ENCODE measurements at regions not wholly inside any gene's neighbourhood (a gene's known extent, or its start where the extent isn't known, plus 50 kb on each side); places are given as distances from the start of the nearest gene placed in this dataset.
A peak's percentile ranks its signal among the peaks of the same experiment; 100 is the strongest.

DNA sequence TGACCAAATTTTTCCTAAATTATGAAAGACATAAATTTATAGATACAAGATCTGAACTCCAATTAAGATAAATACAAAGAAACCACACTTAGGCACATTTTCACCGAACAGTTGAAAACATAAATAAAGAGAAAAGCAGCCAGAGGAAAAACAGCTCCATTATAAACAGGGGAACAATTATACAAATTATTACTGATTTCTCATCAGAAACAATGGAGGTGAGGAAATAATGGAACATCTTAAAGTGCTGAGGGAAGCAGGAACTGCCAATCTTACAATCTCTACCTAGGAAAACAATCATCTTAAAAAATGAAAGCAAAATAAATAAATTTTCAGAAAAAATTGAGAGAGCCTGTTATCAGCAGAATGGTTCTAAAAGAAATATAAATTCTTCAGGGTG lies 234.4 kb upstream of the PMFBP1 start:
- H3K4me1 Mint-ChIP-seq: no peaks in the 10 kb centered on the region
- TF ChIP-seq, protein P1, sequence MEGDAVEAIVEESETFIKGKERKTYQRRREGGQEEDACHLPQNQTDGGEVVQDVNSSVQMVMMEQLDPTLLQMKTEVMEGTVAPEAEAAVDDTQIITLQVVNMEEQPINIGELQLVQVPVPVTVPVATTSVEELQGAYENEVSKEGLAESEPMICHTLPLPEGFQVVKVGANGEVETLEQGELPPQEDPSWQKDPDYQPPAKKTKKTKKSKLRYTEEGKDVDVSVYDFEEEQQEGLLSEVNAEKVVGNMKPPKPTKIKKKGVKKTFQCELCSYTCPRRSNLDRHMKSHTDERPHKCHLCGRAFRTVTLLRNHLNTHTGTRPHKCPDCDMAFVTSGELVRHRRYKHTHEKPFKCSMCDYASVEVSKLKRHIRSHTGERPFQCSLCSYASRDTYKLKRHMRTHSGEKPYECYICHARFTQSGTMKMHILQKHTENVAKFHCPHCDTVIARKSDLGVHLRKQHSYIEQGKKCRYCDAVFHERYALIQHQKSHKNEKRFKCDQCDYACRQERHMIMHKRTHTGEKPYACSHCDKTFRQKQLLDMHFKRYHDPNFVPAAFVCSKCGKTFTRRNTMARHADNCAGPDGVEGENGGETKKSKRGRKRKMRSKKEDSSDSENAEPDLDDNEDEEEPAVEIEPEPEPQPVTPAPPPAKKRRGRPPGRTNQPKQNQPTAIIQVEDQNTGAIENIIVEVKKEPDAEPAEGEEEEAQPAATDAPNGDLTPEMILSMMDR (IDR thresholded peaks at IDR 0.05; ENCODE audit: unreplicated experiment in 3 of 3): no peak
- no peaks in the 10 kb centered on the region for H3K27me3 Mint-ChIP-seq (ENCODE audit: low read depth)
- peaks cover 19% of the 10 kb centered on the region for H3K9me3 Mint-ChIP-seq
- H3K36me3 Mint-ChIP-seq (ENCODE audit: low read depth): peaks cover 15% of the 10 kb centered on the region
- H3K4me3 Mint-ChIP-seq: no peak overlapping the region
- no peak overlapping the region for H3K27ac Mint-ChIP-seq

DNA sequence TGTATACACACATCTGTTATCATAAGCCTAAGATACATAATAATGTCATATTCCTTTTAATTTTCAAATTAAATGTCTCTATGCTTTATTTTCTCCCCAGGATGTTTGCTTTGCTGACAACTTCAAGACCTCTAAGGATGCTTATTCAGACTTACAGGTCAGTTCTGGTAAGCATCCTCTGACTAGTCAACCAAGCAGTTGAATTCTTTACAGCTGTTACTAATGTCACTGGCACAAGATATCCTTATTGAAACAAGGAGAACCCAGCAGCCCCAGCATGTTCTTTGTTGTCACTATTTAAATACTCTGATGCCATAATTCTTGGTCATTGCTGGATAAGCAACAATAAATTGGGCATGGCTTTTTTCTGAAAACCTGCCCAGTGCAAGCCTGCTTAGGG lies 232.3 kb upstream of the PMFBP1 start:
- Mint-ChIP-seq H3K36me3 (ENCODE audit: low read depth) (peaks cover 15% of the 10 kb centered on the region), H3K27me3 (ENCODE audit: low read depth) (no peaks in the 10 kb centered on the region), H3K4me1 (no peaks in the 10 kb centered on the region), H3K9me3 (peaks cover 19% of the 10 kb centered on the region), H3K4me3 (no peak overlapping the region), H3K27ac (no peak overlapping the region)
- TF ChIP-seq, protein P1 (IDR thresholded peaks at IDR 0.05; ENCODE audit: unreplicated experiment in 3 of 3): no peak

DNA sequence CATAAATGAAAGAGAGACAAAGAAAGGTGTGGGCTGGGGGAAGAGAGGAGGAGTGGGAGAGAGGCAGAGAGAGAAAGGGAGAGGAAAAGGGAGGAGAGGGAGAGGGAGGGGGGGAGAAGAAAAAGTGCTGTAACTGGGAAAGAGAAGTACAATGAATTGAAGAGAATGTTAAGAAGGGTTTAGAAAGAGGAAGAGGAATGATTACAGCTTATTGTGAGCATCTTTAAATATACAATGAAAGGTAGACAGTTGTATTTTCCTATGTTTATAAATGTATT lies 229.1 kb upstream of the PMFBP1 start:
- H3K4me3 Mint-ChIP-seq: no peak overlapping the region
- H3K4me1 Mint-ChIP-seq: no peaks in the 10 kb centered on the region
- H3K27me3 Mint-ChIP-seq (ENCODE audit: low read depth): no peaks in the 10 kb centered on the region
- TF ChIP-seq, protein P1 (IDR thresholded peaks at IDR 0.05; ENCODE audit: unreplicated experiment in 3 of 3): no peak
- no peak overlapping the region for H3K27ac Mint-ChIP-seq
- H3K36me3 Mint-ChIP-seq (ENCODE audit: low read depth): peaks cover 15% of the 10 kb centered on the region
- H3K9me3 Mint-ChIP-seq: peaks cover 14% of the 10 kb centered on the region

DNA sequence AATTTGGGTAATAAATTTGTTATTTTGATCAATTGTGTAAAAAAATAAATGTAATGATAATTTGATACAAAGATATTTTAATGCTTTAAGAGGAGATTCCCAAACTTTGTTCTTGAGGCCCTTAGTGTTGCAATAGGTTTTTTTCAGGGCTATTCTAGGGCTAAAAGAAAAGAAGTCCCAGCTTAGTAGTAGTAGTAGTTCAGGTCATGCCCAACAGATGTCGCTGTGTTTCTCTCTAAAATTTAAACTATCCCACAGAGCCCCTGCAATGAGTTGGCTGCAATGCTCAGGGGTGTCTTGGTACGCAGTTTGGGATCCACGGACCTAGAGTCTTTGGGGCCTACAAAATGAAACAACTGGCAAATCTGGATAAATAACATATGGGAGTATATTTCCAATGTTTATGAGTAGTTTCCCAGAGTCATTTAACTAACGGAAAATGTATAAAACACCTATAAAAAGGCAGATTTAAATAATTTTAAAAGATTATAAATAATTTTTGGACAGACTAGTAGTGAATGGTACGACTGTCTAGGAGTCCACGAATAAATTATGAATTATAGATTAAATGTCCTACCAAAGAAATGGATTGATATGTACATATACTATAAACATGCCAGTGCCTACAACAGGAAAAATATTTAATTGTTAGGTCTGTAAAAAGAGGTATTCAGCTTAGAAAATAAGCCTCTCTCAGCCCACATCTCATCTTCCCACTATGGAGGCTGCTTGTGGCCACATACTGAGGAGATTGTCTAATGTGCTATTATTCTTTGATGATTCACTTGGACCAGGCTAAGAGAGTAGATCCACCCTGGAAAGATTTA lies 228.5 kb upstream of the PMFBP1 start:
- Mint-ChIP-seq H3K4me1 (no peaks in the 10 kb centered on the region), H3K4me3 (no peak overlapping the region)
- TF ChIP-seq, protein P1 (IDR thresholded peaks at IDR 0.05; ENCODE audit: unreplicated experiment in 3 of 3): peak; percentile 63 to 74 (median 72)

DNA sequence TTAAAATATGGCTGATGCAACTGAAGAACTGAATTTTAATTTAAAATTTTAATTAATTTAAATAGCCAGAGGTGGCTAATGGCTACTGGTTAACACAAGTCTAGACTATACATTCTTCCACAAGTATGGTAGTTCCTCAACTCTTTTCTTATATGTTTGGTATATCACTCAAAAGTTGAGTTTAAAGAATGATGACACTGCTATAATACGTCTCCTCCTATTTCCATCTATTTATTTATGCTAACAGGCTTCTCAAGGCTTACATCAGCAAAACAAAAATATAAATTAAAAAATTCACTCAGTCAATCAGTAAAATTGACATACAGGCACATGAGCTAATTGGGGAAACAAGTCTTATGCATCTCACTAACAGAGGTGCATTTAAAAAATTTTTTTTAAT lies 227.9 kb upstream of the PMFBP1 start:
- TF ChIP-seq, protein P1 (IDR thresholded peaks at IDR 0.05; ENCODE audit: unreplicated experiment in 3 of 3): no peak

More for the DNA sequence above, 228.5 kb upstream of the PMFBP1 start:
- peaks cover 11% of the 10 kb centered on the region for H3K36me3 Mint-ChIP-seq (ENCODE audit: low read depth)
- H3K27ac Mint-ChIP-seq: peak overlapping the region in 2 of 3 experiments; percentile 53 to 56
- no peaks in the 10 kb centered on the region for H3K27me3 Mint-ChIP-seq (ENCODE audit: low read depth)
- H3K9me3 Mint-ChIP-seq: peaks cover 9% of the 10 kb centered on the region

DNA sequence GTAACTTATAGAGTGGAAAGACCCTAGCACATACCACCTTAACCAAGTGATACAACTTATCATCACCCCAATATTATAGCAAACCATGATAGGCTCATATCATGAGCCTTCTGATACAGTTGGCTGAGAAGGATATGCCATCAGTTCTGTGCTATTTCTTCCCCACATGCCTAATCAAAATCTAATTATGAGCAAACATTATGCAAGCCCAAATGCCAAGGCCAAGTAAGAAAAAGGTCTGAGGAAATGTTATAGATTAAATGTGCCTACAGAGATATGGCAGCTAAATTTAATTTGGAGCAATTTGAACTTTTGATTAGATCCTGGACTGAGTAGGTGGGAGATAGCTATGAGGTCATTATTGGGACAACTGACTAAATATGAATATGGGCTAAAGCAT lies 225.9 kb upstream of the PMFBP1 start:
- peaks cover 15% of the 10 kb centered on the region for H3K9me3 Mint-ChIP-seq
- no peak overlapping the region for H3K27ac Mint-ChIP-seq
- TF ChIP-seq, protein P1 (IDR thresholded peaks at IDR 0.05; ENCODE audit: unreplicated experiment in 3 of 3): no peak
- H3K27me3 Mint-ChIP-seq (ENCODE audit: low read depth): no peaks in the 10 kb centered on the region
- no peaks in the 10 kb centered on the region for H3K4me1 Mint-ChIP-seq
- H3K4me3 Mint-ChIP-seq: no peak overlapping the region
- H3K36me3 Mint-ChIP-seq (ENCODE audit: low read depth): peaks cover 14% of the 10 kb centered on the region

More for the DNA sequence above, 227.9 kb upstream of the PMFBP1 start:
- H3K27me3 Mint-ChIP-seq (ENCODE audit: low read depth): no peaks in the 10 kb centered on the region
- peaks cover 10% of the 10 kb centered on the region for H3K36me3 Mint-ChIP-seq (ENCODE audit: low read depth)
- no peak overlapping the region for H3K4me3 Mint-ChIP-seq
- peaks cover 8% of the 10 kb centered on the region for H3K9me3 Mint-ChIP-seq
- no peaks in the 10 kb centered on the region for H3K4me1 Mint-ChIP-seq
- H3K27ac Mint-ChIP-seq: no peak overlapping the region

All from nephron (organoid).